ENCODE measurements at regions not wholly inside any gene's neighbourhood (a gene's known extent, or its start where the extent isn't known, plus 50 kb on each side); places are given as distances from the start of the nearest gene placed in this dataset.

- TF ChIP-seq CTCF (IDR thresholded peaks at IDR 0.05) (no peak), SMAD4 (CRISPR knock-in tag; IDR thresholded peaks at IDR 0.05) (no peak)
These were observed 1892.0 kb upstream of the IGFBP7 start for GRCh38 chr4:59002148-59002547.

Data from WTC11 (cell line).